RCC 7860 (cell line): ENCODE measurements at regions not wholly inside any gene's neighbourhood (a gene's known extent, or its start where the extent isn't known, plus 50 kb on each side); places are given as distances from the start of the nearest gene placed in this dataset.

Experiments
- DNase-seq: peaks from one replicate; pipeline ENCODE4 v3.0.0-alpha.2; 2015; ENCODE audit warnings: low spot score
- FAIRE-seq: peaks from 2 replicates; lab custom pipeline; 2012; peaks lifted over from hg19 to GRCh38; lab: Jason Lieb, UNC

DNA sequence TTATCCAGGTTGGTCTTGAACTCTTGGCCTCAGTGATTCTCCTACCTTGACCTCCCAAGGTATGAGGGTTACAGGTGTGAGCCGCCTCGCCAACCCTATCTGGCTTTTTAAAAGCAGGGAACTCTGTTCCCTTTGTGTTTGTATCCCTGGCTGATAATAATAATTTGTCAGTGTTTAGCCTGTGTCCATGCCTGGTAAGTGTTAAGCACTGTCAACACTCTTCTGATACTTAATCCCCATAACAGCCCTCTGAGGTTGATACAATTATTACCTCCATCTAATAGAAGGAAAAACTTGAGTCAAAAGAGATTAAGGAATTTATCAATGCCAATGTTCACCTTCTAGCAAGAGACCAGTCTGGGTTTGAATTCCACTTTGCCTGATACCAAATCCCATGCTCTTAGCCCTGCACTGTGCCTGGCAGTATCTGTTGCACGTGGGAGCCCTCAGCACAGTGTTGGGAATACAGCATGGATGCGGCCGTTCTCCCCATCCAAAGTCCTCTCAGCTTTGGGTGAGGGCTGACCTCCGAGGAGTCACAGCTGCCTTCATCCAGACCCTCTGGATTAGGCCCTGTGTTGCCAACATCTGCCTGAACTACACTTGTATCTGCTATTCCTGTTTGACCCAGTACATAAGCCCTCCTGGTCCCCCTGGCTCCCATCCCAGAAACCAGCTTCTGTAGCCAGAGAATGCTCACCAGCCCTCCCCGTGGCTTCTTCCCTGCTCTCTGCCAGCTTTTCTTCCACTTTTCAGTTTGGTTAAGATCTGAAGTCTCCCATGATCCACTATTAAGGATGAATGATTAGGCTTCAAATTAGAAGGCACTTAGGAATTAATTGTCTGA is 335.6 kb upstream of the ASIC2 start:
- FAIRE-seq (no peak), DNase-seq (no peak)

DNA sequence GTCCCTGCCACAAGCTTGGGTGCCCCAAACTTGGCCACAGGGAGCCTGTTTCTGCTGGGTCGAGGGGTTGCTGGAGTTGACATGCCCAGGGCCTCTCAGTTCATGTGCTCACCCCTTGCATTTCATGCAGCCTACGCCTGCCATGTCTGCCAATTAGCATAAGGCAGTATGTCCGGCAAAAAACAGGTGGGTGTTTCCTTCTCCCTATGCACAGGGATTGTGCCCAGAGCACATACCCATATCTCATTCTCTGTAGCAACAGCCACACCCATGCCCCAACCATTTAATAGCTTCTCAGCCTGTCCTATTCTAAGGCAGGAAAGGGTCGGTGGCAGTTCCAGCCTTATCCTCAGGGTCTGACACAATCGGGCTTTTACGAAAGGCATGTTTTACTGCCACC is 340.4 kb upstream of the ASIC2 start:
- FAIRE-seq (no peak), DNase-seq (no peak)

DNA sequence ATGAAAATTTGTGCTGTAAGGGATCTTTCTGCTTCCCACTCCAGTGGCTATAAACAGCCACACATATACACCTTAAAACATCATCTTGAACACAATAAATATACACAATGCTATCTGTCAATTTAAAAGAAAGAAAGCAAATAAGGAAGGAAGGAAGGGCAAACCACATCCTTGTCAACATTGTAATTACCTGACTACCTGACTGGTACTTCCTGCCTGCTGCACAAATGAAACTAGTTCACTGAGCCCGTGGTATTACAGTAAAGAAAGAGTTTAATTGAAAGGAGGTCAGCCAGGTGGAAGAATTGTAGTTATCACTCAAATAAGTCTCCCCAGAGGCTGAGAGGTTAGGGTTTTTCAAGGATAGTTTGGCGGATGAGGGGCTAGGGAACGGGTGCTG is 344.4 kb upstream of the ASIC2 start:
- FAIRE-seq: no peak
- no peak for DNase-seq

DNA sequence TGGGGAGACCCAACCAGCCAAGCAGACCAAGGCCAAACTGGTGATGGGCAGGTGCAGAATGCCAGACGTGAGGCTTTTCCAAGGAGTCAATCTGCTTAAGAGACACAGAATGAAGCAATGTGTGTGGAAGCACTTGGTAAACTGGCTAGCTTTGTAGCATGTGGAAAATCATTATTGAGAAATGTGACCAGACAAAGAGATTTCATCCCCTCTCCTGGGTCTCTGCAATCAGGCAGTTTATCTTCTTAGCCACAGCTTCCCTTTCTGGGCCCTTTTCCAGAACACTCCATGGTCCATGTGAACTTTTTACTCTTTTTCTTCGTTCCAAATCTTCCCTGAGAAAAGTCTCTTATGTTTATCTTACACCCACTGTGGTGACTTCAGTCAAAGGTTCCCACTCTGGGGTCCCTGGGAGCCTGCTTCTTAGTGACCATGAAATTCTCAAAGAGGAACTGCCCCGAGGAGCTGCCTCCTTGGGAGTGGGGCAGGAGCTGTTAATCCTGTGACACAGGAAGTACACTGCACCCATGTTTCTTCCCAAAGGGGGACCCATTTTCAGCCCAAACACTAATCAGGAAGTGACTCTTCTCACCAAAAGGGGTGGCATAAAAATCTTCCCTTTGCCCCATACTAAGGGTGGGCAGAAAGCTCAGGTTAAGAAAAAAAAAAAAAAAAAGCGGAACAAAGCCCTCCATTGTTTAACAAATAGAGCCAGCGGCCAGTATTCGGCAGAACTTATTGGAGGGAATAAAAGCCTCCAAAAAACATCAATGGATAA is 346.2 kb upstream of the ASIC2 start:
- DNase-seq (no peak), FAIRE-seq (no peak)

DNA sequence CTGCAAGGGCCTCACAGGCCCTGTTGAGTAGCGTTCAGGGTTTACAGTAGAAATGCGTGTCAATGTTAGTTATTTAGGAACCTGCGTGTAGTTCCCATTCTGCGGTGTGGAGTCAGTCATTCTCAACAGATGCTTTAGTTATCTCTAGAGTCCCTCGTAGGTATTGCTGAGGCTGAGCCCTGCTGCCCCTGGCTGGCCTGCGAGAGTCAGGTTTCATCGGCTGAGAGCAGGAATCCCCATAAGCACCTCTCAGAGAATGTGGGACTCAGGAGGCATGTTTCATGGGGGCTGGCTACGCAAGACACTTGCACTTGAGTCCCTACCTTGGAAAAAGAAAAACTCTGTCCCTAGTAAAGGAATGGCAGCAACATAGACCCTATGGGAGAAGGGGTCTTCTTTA is 347.5 kb upstream of the ASIC2 start:
- no peak for FAIRE-seq
- no peak for DNase-seq

DNA sequence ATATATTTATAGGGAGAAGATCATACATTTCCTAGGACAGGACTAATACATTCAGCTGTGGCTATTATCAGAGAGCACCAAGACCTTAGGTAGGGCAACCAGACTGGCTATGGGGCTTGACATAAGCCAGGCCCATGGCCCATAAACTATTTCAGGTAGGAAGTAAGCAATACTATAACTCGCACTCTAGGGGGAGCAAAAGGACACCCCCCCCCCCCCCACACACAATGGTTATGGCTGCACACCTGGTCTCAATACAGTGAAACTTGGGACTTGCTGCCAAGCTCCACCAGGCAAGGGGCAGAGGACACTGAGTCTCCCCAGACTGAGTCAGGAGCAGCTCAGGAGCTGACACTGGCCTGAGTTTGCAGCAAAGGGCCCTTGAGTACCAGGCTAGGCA is 348.9 kb upstream of the ASIC2 start:
- DNase-seq: no peak
- no peak for FAIRE-seq

DNA sequence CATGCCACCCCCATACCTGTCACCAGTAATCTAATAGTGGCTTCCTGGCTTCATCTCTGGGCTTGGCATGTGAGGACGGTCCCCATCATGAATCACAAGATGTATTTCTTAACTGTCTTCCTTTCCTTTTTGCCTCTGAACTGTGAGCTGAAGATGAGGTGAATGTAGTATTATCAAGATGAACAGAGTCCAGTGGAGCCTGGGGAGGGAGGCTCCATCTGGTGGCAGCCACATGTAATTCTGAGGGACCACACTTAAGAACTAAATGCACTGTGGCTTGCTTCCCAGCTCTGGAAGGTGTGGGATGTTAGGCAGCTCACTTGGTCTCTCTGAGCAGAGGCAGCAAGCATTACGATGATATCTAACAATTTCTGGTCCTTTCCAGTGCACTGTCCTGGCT is 354.9 kb upstream of the ASIC2 start:
- FAIRE-seq (no peak), DNase-seq (no peak)

DNA sequence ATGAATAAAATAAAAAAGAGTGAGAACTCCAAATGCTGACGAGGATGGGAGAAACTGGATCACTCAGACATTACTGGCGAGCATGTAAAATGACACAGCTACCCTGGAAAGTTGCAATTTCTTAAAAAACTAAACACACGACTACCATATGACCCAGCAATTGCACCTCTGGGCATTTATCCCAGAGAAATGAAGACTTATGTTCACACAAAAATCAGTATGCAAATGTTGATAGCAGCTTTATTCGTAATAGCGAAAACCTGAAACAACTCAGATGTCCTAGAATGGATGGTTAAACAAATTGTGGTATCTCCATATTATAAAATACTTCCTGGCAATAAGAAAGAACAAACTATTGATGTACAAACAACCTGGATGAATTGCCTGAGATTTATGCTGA is 357.2 kb upstream of the ASIC2 start:
- no peak for FAIRE-seq

DNA sequence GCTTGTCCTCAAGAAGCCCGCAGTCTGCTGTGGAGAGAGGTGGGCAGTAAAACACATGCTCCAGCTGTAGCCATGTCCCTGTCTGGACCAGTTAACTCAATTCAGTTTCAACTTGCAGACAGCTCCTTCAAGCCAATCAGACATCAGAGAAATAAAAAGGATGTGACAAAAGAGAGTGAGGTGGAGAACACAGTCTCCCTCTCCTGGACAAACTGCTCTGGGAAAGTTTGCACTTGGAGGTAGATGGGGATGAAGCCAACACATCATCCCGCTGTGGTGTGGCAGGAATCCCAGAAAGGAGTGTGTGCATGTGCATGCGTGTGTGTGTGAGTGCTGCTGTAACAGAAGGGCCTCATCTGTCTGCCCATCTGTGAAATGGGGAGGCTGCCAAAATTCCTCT is 358.6 kb upstream of the ASIC2 start:
- DNase-seq: no peak
- FAIRE-seq: no peak

More for the DNA sequence above, 357.2 kb upstream of the ASIC2 start:
- DNase-seq: no peak

DNA sequence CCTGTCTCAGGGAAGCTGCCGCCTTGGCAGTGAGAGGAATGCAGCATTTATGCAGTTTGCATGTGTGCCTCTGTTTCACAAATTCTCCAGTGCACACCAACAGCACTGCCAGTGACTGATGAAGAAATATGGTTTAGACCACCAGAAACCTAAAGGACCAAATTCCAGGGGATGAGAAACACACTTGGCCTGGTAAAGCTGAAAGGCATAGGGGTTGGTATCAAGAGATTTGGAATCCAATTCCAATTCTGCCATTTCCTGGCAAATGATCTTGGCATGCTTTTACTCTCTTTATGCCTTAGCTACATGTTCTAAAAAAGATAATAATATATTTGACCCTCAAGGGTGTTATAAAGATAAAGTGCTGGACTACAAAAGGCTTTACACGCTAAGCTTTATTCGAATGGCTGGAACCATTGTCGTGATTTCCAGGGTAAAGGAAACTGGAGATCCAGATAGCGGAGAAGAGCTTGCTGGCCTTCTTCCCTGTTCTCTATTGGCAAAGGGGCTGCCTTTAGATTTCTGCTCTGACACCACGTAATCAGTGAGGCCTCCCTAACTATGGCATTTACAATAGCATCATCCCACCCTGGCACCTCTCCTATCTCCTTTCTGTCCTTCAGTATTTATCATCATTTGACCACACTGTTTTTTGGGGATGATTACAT is 359.8 kb upstream of the ASIC2 start:
- FAIRE-seq: no peak
- no peak for DNase-seq

DNA sequence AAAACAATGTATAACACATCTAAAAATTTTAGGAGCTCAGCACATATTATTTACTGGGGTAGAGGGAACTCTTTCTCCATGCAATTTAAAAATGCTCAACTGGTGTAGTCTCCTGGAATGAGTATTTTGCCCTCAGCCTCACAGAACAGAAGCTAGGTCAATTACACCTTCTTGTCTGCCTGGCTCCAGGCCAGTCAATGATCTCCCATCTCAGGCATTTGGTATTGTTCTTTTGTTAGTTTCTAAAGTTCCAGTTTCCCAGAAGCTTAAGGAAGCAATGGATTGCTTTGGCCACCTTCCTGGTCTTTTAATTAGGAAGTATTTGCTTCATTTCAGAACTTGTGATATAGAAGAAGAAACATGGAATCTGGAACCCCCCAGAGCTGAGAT is 360.3 kb upstream of the ASIC2 start:
- FAIRE-seq (no peak), DNase-seq (no peak)

DNA sequence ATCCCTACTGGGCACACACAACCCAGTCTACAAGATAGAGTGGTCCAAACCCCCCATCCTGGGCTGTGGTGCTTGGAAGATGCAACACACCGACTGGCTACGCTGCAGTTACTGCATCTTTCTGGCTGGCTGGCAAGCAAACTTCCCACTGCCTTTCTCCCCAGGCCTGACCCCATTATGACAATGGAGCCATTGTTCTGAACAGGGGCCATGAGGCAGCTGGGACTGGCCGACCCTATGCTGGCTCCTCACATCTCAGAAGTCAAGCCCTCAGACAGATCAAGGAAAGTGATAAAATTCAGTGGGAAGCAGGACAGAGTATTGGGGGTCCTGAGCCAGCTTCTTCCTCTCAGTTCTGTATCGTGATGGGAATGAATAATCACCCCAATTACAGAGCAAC is 364.1 kb upstream of the ASIC2 start:
- no peak for DNase-seq

DNA sequence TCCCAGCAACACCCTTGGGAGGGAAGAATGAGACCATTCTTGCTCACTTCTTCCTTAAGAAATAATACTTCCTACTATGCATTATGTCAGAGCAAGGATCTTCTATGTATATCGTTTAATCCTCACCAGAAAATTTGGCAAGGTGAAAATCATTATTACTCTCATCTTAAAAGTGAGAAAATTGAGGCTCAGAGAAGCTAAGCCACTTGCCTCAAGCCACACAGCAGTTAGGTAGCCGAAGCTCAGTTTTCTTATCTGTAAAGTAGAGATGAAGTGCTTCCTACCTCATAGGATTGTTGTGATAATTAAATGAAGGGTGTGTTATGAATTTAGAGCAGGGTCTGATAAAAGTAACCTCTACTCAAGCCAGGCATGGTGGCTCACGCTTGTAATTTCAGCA is 368.9 kb upstream of the ASIC2 start:
- FAIRE-seq: no peak
- DNase-seq: no peak

More for the DNA sequence above, 364.1 kb upstream of the ASIC2 start:
- no peak for FAIRE-seq

DNA sequence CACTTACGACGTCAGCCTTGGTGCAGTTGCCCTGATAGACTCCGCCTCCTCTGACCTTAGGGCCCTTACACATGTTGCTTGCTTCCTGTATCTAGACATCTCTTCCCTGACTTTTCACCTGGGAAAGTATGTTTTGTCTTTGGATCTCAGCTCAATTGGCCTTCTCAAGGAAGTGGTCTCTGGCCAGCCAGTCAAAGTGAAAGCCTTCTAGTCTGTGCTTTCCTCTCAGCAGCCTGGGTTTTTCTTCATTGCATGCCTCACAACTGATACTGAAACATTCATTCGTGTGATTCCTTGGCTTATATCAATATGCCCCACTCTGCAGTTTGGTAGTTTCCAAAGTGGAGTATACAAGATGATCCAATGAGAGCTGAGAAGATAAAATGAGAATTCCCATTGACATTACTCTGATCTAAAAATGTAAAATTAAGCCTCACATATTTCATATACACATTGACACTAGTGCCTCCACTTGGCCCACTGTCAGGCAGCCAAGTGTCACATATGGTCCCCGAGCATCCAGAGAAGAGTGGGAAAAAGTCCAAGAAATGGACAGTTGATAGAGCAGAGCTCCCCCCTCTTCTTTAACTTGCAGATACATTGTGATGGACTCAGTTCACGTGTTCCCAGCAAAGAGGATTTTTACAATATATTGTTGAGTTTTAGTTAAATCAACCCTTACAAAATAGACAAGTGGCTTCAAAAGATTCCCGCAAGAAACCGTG is 371.2 kb upstream of the ASIC2 start:
- FAIRE-seq: no peak
- DNase-seq: no peak

DNA sequence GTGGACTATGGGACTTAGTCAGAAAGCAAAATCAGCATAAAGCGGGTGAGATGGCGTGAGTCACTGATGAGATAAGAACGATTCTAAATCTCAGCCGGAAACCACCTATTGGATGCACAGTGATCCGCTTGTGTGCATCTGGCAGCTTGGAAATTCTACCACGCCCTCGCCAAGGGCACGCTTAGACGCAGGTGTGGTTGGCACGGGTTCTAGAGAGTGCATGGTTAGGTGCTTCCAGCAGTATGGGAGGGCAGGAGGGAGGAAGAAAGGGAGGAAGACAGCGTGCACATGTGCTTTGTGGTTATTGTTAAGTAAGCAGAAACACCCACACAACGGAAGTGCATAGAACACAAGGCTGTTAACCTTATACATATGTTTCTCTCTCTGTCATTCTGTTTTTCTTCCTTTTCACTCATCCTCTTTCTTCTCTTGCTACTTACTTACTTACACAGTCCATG is 374.0 kb upstream of the ASIC2 start:
- no peak for FAIRE-seq
- no peak for DNase-seq

DNA sequence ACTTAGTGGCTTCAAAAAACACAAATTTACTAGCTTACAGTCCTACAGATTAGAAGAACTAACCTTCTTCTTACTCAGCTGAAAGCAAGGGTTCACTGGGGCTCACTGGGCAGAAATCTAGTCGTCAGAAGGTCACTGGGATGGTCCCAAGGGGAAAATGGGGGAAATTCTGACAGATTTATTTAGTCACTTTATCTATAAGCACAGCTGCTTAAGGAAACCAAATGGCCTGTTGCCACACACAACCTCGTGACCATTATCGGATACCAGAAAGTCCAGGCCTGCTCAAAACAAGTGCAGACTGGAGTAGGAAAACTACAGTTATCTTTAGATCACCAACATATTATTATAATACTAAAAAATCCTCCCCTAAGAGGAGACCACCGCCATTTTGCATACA is 374.6 kb upstream of the ASIC2 start:
- DNase-seq (no peak), FAIRE-seq (no peak)

DNA sequence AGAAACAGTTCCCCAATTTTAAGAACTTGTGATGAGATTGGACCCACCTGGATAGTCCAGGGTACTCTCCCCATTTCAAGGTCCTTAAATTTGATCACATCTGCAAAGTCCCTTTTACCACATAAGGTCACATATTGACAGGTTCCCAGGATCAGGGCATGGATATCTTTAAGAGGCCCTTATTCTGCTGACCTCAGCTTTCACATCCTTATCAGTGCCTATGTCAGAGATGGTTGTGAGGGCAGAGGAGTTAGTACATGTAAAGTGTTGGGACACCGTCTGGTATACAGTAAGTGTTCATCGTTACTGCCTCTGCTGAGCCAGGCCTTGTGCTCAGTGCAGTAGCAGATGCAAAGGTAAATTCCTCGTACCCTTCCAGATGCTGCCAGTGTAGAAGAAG is 375.4 kb upstream of the ASIC2 start:
- DNase-seq: no peak

DNA sequence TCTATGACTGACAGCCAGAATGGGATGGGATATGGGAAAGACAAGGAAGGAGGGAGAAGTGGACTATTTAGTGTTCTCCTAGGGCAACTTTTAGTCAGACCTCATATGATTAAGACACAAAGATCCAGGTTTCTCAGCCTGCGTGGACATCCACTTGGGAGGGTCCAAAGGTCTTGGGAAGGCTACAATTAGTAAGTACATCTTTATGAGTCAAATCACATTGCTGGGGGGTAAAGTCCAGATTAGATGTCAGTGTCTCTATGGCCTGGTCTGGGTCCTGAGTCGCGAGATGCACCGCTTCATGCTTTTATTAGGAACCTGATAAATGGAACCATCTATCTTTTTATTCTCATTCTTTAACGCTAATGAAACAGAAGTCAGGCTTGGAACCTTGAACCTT is 378.4 kb upstream of the ASIC2 start:
- no peak for FAIRE-seq
- DNase-seq: no peak

More for the DNA sequence above, 375.4 kb upstream of the ASIC2 start:
- no peak for FAIRE-seq

DNA sequence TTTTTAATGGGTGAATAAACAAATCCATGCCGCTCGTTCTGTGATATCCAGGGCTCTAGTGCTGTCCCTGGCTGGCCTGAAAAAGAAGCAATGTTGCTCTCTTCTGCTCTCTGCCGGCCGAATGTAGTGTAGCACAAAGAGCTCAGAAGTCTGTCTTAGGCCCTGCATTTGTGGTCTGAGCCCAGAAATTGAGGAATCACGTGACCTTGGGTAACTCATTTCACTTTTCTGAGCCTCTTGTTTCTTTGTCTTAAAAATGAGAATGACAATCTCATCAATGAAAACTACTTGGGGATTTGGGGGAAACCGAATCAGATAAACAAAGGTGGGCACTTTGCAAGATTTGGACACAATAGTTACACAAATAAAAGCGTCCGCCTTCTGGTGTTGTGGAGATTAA is 381.6 kb upstream of the ASIC2 start:
- DNase-seq: peak; percentile 16
- FAIRE-seq: peak; percentile 35

DNA sequence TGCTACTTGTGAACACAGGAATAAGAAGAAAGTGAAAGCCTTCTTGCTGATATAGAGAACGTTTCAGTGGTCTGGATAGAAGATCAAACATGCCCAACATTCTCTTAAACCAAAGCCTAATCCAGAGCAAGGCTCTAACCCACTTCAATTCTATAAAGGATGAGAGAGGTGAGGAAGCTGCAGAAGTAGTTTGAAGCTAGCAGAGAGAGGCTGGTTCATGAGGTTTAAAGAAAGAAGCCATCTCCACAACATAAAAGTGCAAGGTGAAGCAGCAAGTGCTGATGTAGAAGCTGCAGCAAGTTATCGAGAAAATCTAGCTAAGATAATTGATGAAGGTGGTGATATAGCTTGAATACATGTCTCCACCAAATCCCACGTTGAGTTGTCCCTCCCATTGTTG is 383.3 kb upstream of the ASIC2 start:
- DNase-seq: no peak
- FAIRE-seq: no peak

DNA sequence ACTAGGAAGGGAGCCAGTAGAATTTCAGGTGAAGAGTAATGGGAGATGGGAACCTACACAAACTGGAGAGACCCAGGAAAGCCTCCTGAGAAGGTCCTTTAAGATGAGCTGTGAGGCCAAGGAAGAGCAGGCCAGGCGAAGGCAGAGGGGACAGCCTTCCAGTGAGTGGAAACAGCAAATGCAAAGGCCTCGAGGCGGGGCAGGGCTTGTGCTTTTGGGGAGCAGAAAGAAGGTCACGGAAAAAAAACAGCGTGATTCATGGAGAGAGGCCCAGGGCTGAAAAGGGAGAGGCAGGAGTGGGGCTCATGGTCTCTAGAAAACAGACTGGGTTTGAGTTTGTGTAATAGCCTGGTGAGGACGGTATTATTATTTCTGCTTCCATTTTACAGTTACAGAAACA is 386.5 kb upstream of the ASIC2 start:
- no peak for FAIRE-seq
- DNase-seq: no peak
